ENCODE measurements at regions not wholly inside any gene's neighbourhood (a gene's known extent, or its start where the extent isn't known, plus 50 kb on each side); places are given as distances from the start of the nearest gene placed in this dataset.

DNA sequence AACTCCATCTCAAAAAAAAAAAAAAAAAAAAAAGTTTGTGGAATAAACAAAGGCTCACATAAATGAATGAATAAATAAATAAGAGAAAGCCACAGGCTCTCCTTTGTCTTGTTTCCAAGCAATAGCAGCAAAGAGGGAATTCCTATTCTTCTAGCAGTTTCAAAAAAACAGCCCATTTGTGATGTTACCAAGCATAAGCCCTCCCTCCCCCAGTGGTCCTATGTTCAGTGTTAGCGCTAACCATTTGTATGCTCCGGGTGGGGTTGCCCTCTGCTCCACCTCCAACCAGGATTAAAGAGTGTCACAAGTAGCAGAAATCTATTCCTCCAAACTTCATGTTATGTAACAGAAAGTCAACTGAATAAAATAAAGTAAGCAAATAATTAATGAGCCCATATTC lies 1215.0 kb upstream of the TENM4 start:
- TF ChIP-seq EZH2phosphoT487 (IDR thresholded peaks at IDR 0.05): no peak
- TF ChIP-seq, protein P1, sequence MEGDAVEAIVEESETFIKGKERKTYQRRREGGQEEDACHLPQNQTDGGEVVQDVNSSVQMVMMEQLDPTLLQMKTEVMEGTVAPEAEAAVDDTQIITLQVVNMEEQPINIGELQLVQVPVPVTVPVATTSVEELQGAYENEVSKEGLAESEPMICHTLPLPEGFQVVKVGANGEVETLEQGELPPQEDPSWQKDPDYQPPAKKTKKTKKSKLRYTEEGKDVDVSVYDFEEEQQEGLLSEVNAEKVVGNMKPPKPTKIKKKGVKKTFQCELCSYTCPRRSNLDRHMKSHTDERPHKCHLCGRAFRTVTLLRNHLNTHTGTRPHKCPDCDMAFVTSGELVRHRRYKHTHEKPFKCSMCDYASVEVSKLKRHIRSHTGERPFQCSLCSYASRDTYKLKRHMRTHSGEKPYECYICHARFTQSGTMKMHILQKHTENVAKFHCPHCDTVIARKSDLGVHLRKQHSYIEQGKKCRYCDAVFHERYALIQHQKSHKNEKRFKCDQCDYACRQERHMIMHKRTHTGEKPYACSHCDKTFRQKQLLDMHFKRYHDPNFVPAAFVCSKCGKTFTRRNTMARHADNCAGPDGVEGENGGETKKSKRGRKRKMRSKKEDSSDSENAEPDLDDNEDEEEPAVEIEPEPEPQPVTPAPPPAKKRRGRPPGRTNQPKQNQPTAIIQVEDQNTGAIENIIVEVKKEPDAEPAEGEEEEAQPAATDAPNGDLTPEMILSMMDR (IDR thresholded peaks at IDR 0.05): no peak
- no peak for TF ChIP-seq EZH2 (IDR thresholded peaks at IDR 0.05)

Measured in neural progenitor cell (in vitro differentiated cells).